GM12865 (cell line): ENCODE measurements at regions not wholly inside any gene's neighbourhood (a gene's known extent, or its start where the extent isn't known, plus 50 kb on each side); places are given as distances from the start of the nearest gene placed in this dataset.

Experiments used
- DNase-seq: peaks from one replicate; pipeline ENCODE4 v3.0.0; 2010; ENCODE audit warnings: low read depth
- H3K4me3 ChIP-seq: 2 replicates; pipeline ENCODE4 v1.5.1; 2011; ENCODE audit warnings: mild to moderate bottlenecking, low read depth, low read length, control low read depth
- CTCF ChIP-seq: IDR thresholded peaks from 2 replicates; pipeline ENCODE4 v1.5.1; 2011; ENCODE audit warnings: low read length, control low read depth, low read depth, inconsistent platforms; ENCODE audit not compliant: insufficient read depth; ENCODE audit errors: missing control alignments

- no peak overlapping the region for H3K4me3 ChIP-seq
- no peak for DNase-seq
- no peak for TF ChIP-seq CTCF
These were observed 1437.5 kb upstream of the CDH8 start for GRCh38 chr16:63473725-63474124.

GRCh38 chr16:63467513-63467912 is 1431.3 kb upstream of the CDH8 start:
- no peak overlapping the region for H3K4me3 ChIP-seq
- TF ChIP-seq CTCF: no peak
- DNase-seq: no peak

- DNase-seq: no peak
- TF ChIP-seq CTCF: no peak
- no peak overlapping the region for H3K4me3 ChIP-seq
These were observed 1426.1 kb upstream of the CDH8 start for GRCh38 chr16:63462316-63462715.

- TF ChIP-seq CTCF: no peak
- DNase-seq: no peak
- H3K4me3 ChIP-seq: no peak overlapping the region
These were observed 1425.1 kb upstream of the CDH8 start for GRCh38 chr16:63461248-63461841.

GRCh38 chr16:63458846-63459245 is 1422.6 kb upstream of the CDH8 start:
- H3K4me3 ChIP-seq: no peak overlapping the region
- TF ChIP-seq CTCF: no peak
- no peak for DNase-seq

GRCh38 chr16:63457869-63458268 is 1421.6 kb upstream of the CDH8 start:
- no peak for TF ChIP-seq CTCF
- no peak for DNase-seq
- no peak overlapping the region for H3K4me3 ChIP-seq

- no peak overlapping the region for H3K4me3 ChIP-seq
- DNase-seq: no peak
- no peak for TF ChIP-seq CTCF
These were observed 1417.0 kb upstream of the CDH8 start for GRCh38 chr16:63453261-63453660.
